Pancreas (tissue), 10 donors: ENCODE measurements at regions not wholly inside any gene's neighbourhood (a gene's known extent, or its start where the extent isn't known, plus 50 kb on each side); places are given as distances from the start of the nearest gene placed in this dataset.

Source experiments
- ATAC-seq, 4 donors: fragments of 200-7000 bp; cut with Tn5 transposase; one replicate each; pipeline versions ENCODE4 v1.8.0 to v1.9.1; 2020; ENCODE audit warnings: mild to moderate bottlenecking in 4 of 4, moderate library complexity in 4 of 4
- DNase-seq, 6 donors: peaks; one replicate each; pipeline ENCODE4 v3.0.0-alpha.2; 2020
- FAIRE-seq: peaks from 2 replicates; lab custom pipeline; 2012; peaks lifted over from hg19 to GRCh38; lab: Jason Lieb, UNC
- H3K27ac ChIP-seq, 4 donors: fragments of 200-600 bp; sonication (generic); 1 replicate in 3 of 4; 2 replicates in 1 of 4; pipeline versions ENCODE4 v1.5.0 to v1.8.0; 2020
- H3K27me3 ChIP-seq, 4 donors: fragments of 200-600 bp; one replicate each; pipeline ENCODE4 v1.8.0; 2021
- H3K36me3 ChIP-seq, 3 donors: fragments of 200-600 bp; sonication (generic) in 1 of 3; one replicate each; pipeline versions ENCODE4 v1.5.0 to v1.8.0; 2020 to 2021
- H3K4me1 ChIP-seq, 3 donors: fragments of 200-600 bp; one replicate each; pipeline ENCODE4 v1.8.0; 2021
- H3K4me3 ChIP-seq, 4 donors: fragments of 200-600 bp; sonication (generic) in 2 of 4; one replicate each; pipeline versions ENCODE4 v1.5.0 to v1.8.0; 2020 to 2021
- H3K9me3 ChIP-seq, 4 donors: fragments of 200-600 bp; one replicate each; pipeline ENCODE4 v1.8.0; 2021
- CTCF ChIP-seq, 4 donors: fragments of 200-600 bp; sonication (generic) in 3 of 4; IDR thresholded peaks; one replicate each; pipeline versions ENCODE4 v1.5.0 to v1.8.0; 2021; ENCODE audit warnings: antibody characterized with exemption in 4 of 4
- WGBS, 2 donors: extraction: QIAGEN DNeasy Blood & Tissue Kit; methylation state at CpG; one replicate each; pipeline ENCODE4 v1.1.7; 2013; 5-methylcytosine and 5-hydroxymethylcytosine counted together
- intact Hi-C, 3 donors: fragments of 100-400 bp; cut with DNase I; formaldehyde crosslinking; loops; one replicate each; pipeline versions ENCODE4 v1.11.1 to v1.14.2; 2022
- donor health status: healthy with polysubstance abuse.
- donor health status: DM: no; HTN: no; CAD: no; lungs with moderate emphysema.
- donor health status: DM: no; HTN: no; CAD: no.
- donor health status: control.
- donor health status: control.
- donor health status: Bipolar disorder and iron deficiency.
- donor health status: DM: yes; HTN: yes; CAD: no.
- donor health status: DM: no; HTN: no; CAD: no.
- donor health status: DM: no; HTN: no; CAD: no.
- donor health status: DM: yes; HTN: yes; CAD: no.

GRCh38 chr18:67715567-67715966 is 199.0 kb upstream of the DSEL start:
- intact Hi-C loops: no loop called here
- Histone ChIP-seq H3K36me3 (no peaks in the 10 kb centered on the region), H3K4me1 (no peaks in the 10 kb centered on the region), H3K4me3 (no peak overlapping the region), H3K27ac (no peak overlapping the region), H3K27me3 (no peaks in the 10 kb centered on the region), H3K9me3 (no peaks in the 10 kb centered on the region)
- no peak for DNase-seq
- FAIRE-seq: peak; percentile 47
- 25 to 31% methylated on average over 2 of the region's 2 CpGs for WGBS, 2 donors
- no peak for TF ChIP-seq CTCF (IDR thresholded peaks at IDR 0.05)
- ATAC-seq: no peak

GRCh38 chr18:67710639-67711038 is 194.1 kb upstream of the DSEL start:
- no peak overlapping the region for H3K4me3 ChIP-seq
- H3K36me3 ChIP-seq: no peaks in the 10 kb centered on the region
- ATAC-seq (no peak), FAIRE-seq (no peak), DNase-seq (no peak)
- intact Hi-C loops: no loop called here
- TF ChIP-seq CTCF (IDR thresholded peaks at IDR 0.05): no peak
- H3K9me3 ChIP-seq: no peaks in the 10 kb centered on the region
- H3K27me3 ChIP-seq: no peaks in the 10 kb centered on the region
- no peaks in the 10 kb centered on the region for H3K4me1 ChIP-seq
- 25 to 41% methylated on average over 2 of the region's 2 CpGs for WGBS, 2 donors
- no peak overlapping the region for H3K27ac ChIP-seq

- Histone ChIP-seq H3K4me1 (no peaks in the 10 kb centered on the region), H3K4me3 (no peak overlapping the region), H3K36me3 (no peaks in the 10 kb centered on the region), H3K27me3 (no peaks in the 10 kb centered on the region), H3K9me3 (no peaks in the 10 kb centered on the region), H3K27ac (no peak overlapping the region)
- no peak for FAIRE-seq
- intact Hi-C loops: no loop called here
- no peak for DNase-seq
- whole genome bisulfite sequencing, 2 donors: 73 to 80% methylated on average over 2 of the region's 2 CpGs
- ATAC-seq: no peak
- no peak for TF ChIP-seq CTCF (IDR thresholded peaks at IDR 0.05)
Measured at GRCh38 chr18:67705748-67706147, 189.2 kb upstream of the DSEL start.

GRCh38 chr18:67695684-67696083 is 179.2 kb upstream of the DSEL start:
- Histone ChIP-seq H3K36me3 (no peaks in the 10 kb centered on the region), H3K27ac (no peak overlapping the region), H3K4me1 (no peaks in the 10 kb centered on the region), H3K27me3 (no peaks in the 10 kb centered on the region), H3K4me3 (no peak overlapping the region), H3K9me3 (no peaks in the 10 kb centered on the region)
- 88 to 91% methylated on average over 1 of the region's 1 CpG for WGBS, 2 donors
- FAIRE-seq (no peak), DNase-seq (no peak), ATAC-seq (no peak)
- intact Hi-C loops: no loop called here
- no peak for TF ChIP-seq CTCF (IDR thresholded peaks at IDR 0.05)

GRCh38 chr18:67694787-67695186 is 178.3 kb upstream of the DSEL start:
- 15 to 16% methylated on average over 2 of the region's 2 CpGs for WGBS, 2 donors
- ATAC-seq (no peak), FAIRE-seq (no peak), DNase-seq (no peak)
- H3K27me3 ChIP-seq: no peaks in the 10 kb centered on the region
- H3K36me3 ChIP-seq: no peaks in the 10 kb centered on the region
- intact Hi-C loops: no loop called here
- no peaks in the 10 kb centered on the region for H3K9me3 ChIP-seq
- H3K4me3 ChIP-seq: no peak overlapping the region
- no peak overlapping the region for H3K27ac ChIP-seq
- H3K4me1 ChIP-seq: no peaks in the 10 kb centered on the region
- no peak for TF ChIP-seq CTCF (IDR thresholded peaks at IDR 0.05)
